ENCODE measurements at regions not wholly inside any gene's neighbourhood (a gene's known extent, or its start where the extent isn't known, plus 50 kb on each side); places are given as distances from the start of the nearest gene placed in this dataset.

DNA sequence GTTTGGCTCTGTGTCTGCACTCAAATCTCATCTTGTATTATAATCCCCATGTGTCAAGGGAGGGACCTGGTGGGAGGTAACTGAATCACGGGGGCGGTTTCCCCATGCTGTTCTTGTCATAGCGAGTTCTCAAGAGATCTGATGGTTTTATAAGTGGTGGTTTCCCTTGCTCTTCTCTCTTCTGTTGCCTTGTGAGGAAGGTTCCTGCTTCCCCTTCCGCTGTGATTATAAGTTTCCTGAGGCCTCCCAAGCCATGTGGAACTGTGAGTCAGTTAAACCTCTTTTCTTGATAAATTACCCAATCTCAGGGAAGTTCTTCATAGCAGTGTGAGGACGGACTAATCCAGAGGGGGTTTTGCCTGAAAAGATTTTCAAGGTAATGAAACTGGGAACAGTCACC is 245.4 kb downstream of the GALR1 start:
- H3K9ac ChIP-seq (ENCODE audit: low read depth, low read length, poor library complexity), result no peak overlapping the region
- H3K14ac ChIP-seq (ENCODE audit: low read length), result no peak overlapping the region
- no peaks in the 10 kb centered on the region for H3K27me3 ChIP-seq (ENCODE audit: control insufficient read depth in 3 of 3, insufficient read depth in 3 of 3, low read depth in 1 of 3, low read length in 3 of 3)
- no peaks in the 10 kb centered on the region for H3K79me1 ChIP-seq (ENCODE audit: low read depth, low read length)
- H3K4me2 ChIP-seq (ENCODE audit: insufficient read depth, low read length, poor library complexity, severe bottlenecking), result no peak overlapping the region
- no peak overlapping the region for H4K91ac ChIP-seq (ENCODE audit: low read depth, low read length, poor library complexity)
- WGBS, 2 donors (ENCODE audit: extremely low coverage in 2 of 2, insufficient read length in 2 of 2, insufficient replicate concordance in 1 of 2), result no CpG with 5 or more reads among the region's 5 CpGs
- H2AFZ ChIP-seq (ENCODE audit: low read length), result no peak overlapping the region
- H2BK15ac ChIP-seq (ENCODE audit: low read length), result no peak overlapping the region
- H3K4me1 ChIP-seq (ENCODE audit: control insufficient read depth in 2 of 2, insufficient read depth in 1 of 2, low read depth in 1 of 2, low read length in 2 of 2), result no peaks in the 10 kb centered on the region
- no peak for DNase-seq (ENCODE audit: low spot score)
- H3K4me3 ChIP-seq (ENCODE audit: low read length in 2 of 2), result no peak overlapping the region
- no peak overlapping the region for H2BK5ac ChIP-seq (ENCODE audit: low read length)
- H2AK5ac ChIP-seq (ENCODE audit: low read depth, low read length), result no peak overlapping the region
- no peak overlapping the region for H3K27ac ChIP-seq (replicated peaks; ENCODE audit: low read length)
- no peaks in the 10 kb centered on the region for H3K9me3 ChIP-seq (replicated peaks in 1 of 2; ENCODE audit: control insufficient read depth in 2 of 2, insufficient read depth in 1 of 2, low read depth in 1 of 2, low read length in 2 of 2)
- no peak overlapping the region for H3K4ac ChIP-seq (ENCODE audit: low read length)
- no peak overlapping the region for H2BK12ac ChIP-seq (ENCODE audit: low read length)
- no peak overlapping the region for H2BK120ac ChIP-seq (ENCODE audit: low read depth, low read length)
- no peaks in the 10 kb centered on the region for H3K36me3 ChIP-seq (replicated peaks in 1 of 2; ENCODE audit: control insufficient read depth in 2 of 2, insufficient read depth in 2 of 2, low read length in 2 of 2)
- H4K8ac ChIP-seq (ENCODE audit: low read depth, low read length), result no peak overlapping the region
- H3K18ac ChIP-seq (ENCODE audit: low read length), result no peak overlapping the region
- no peak overlapping the region for H3K23ac ChIP-seq (ENCODE audit: low read depth, low read length, poor library complexity)

DNA sequence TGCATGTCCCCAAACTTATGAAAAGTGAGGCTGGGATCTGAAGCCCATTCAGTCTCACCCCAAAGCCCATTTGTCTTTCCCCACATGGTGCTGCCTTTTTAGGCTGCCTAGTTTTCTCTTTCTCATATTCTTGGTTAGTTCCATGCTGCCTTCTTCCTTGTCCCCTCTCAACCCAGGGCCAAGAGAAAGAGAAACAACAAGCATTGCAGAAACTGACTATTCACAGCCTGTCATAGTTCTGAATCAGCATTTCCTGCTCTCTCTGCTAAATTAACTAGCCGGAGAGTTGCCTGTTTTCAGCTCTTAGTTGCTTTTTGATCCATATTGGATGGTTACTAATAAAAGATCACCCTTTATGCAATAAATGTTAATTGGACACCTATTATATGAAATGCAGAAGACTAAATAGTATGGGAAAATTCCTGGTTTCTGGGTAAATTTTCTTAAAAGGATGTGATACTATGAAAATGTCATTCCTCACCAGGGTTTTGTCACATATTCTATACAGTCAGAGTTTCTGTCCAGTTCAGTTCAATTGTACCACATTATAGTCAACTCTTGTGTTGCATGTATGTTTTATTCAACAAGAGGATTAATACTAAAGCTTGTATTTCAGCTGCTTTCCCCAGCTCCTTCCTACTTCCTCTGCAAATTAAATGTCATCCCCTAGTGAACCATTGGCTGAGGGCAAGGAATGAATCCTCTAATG is 246.5 kb downstream of the GALR1 start:
- H4K8ac ChIP-seq (ENCODE audit: low read depth, low read length), result no peak overlapping the region
- H2AK5ac ChIP-seq (ENCODE audit: low read depth, low read length), result no peak overlapping the region
- no peaks in the 10 kb centered on the region for H3K36me3 ChIP-seq (replicated peaks in 1 of 2; ENCODE audit: control insufficient read depth in 2 of 2, insufficient read depth in 2 of 2, low read length in 2 of 2)
- no peaks in the 10 kb centered on the region for H3K27me3 ChIP-seq (ENCODE audit: control insufficient read depth in 3 of 3, insufficient read depth in 3 of 3, low read depth in 1 of 3, low read length in 3 of 3)
- no peak overlapping the region for H3K9ac ChIP-seq (ENCODE audit: low read depth, low read length, poor library complexity)
- H2BK120ac ChIP-seq (ENCODE audit: low read depth, low read length), result no peak overlapping the region
- H3K14ac ChIP-seq (ENCODE audit: low read length), result no peak overlapping the region
- H3K4me2 ChIP-seq (ENCODE audit: insufficient read depth, low read length, poor library complexity, severe bottlenecking), result no peak overlapping the region
- H3K23ac ChIP-seq (ENCODE audit: low read depth, low read length, poor library complexity), result no peak overlapping the region
- H2AFZ ChIP-seq (ENCODE audit: low read length), result no peak overlapping the region
- H3K4me3 ChIP-seq (ENCODE audit: low read length in 2 of 2), result no peak overlapping the region
- H2BK12ac ChIP-seq (ENCODE audit: low read length), result no peak overlapping the region
- no peak overlapping the region for H2BK5ac ChIP-seq (ENCODE audit: low read length)
- no peaks in the 10 kb centered on the region for H3K9me3 ChIP-seq (replicated peaks in 1 of 2; ENCODE audit: control insufficient read depth in 2 of 2, insufficient read depth in 1 of 2, low read depth in 1 of 2, low read length in 2 of 2)
- no peaks in the 10 kb centered on the region for H3K79me1 ChIP-seq (ENCODE audit: low read depth, low read length)
- H3K18ac ChIP-seq (ENCODE audit: low read length), result no peak overlapping the region
- no peak overlapping the region for H4K91ac ChIP-seq (ENCODE audit: low read depth, low read length, poor library complexity)
- H3K4me1 ChIP-seq (ENCODE audit: control insufficient read depth in 2 of 2, insufficient read depth in 1 of 2, low read depth in 1 of 2, low read length in 2 of 2), result no peaks in the 10 kb centered on the region
- no CpG with 5 or more reads among the region's 1 CpG for WGBS, 2 donors (ENCODE audit: extremely low coverage in 2 of 2, insufficient read length in 2 of 2, insufficient replicate concordance in 1 of 2)
- no peak for DNase-seq (ENCODE audit: low spot score)
- no peak overlapping the region for H2BK15ac ChIP-seq (ENCODE audit: low read length)
- H3K27ac ChIP-seq (replicated peaks; ENCODE audit: low read length), result no peak overlapping the region
- H3K4ac ChIP-seq (ENCODE audit: low read length), result no peak overlapping the region

DNA sequence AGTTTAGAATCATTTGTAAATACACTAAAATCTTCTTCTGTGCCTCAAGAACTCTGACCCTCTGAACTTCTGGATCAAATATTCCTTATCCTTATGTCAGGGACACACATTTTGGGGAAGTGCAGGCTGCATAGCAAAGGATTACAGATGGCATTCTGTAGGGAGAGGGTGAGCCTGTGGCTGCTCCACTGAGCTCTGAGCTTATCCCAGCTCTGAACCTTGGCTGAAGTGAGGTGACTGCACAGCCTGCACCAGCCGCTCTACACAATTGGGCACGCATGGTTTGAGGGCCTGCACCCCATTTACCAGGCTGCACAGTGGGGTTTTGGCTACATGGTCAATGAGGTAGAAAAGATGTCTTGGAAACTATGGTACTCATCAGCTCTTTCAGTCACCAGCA is 251.6 kb downstream of the GALR1 start:
- H2BK120ac ChIP-seq (ENCODE audit: low read depth, low read length), result no peak overlapping the region
- no peaks in the 10 kb centered on the region for H3K4me1 ChIP-seq (ENCODE audit: control insufficient read depth in 2 of 2, insufficient read depth in 1 of 2, low read depth in 1 of 2, low read length in 2 of 2)
- H2BK12ac ChIP-seq (ENCODE audit: low read length), result no peak overlapping the region
- H3K4me2 ChIP-seq (ENCODE audit: insufficient read depth, low read length, poor library complexity, severe bottlenecking), result no peak overlapping the region
- no CpG with 5 or more reads among the region's 2 CpGs for WGBS, 2 donors (ENCODE audit: extremely low coverage in 2 of 2, insufficient read length in 2 of 2, insufficient replicate concordance in 1 of 2)
- H2BK15ac ChIP-seq (ENCODE audit: low read length), result no peak overlapping the region
- H4K91ac ChIP-seq (ENCODE audit: low read depth, low read length, poor library complexity), result no peak overlapping the region
- DNase-seq (ENCODE audit: low spot score), result no peak
- no peak overlapping the region for H2BK5ac ChIP-seq (ENCODE audit: low read length)
- no peak overlapping the region for H3K14ac ChIP-seq (ENCODE audit: low read length)
- H3K23ac ChIP-seq (ENCODE audit: low read depth, low read length, poor library complexity), result no peak overlapping the region
- H3K27ac ChIP-seq (replicated peaks; ENCODE audit: low read length), result no peak overlapping the region
- no peaks in the 10 kb centered on the region for H3K9me3 ChIP-seq (replicated peaks in 1 of 2; ENCODE audit: control insufficient read depth in 2 of 2, insufficient read depth in 1 of 2, low read depth in 1 of 2, low read length in 2 of 2)
- no peaks in the 10 kb centered on the region for H3K36me3 ChIP-seq (replicated peaks in 1 of 2; ENCODE audit: control insufficient read depth in 2 of 2, insufficient read depth in 2 of 2, low read length in 2 of 2)
- no peak overlapping the region for H3K4ac ChIP-seq (ENCODE audit: low read length)
- no peak overlapping the region for H3K9ac ChIP-seq (ENCODE audit: low read depth, low read length, poor library complexity)
- no peak overlapping the region for H3K4me3 ChIP-seq (ENCODE audit: low read length in 2 of 2)
- H3K27me3 ChIP-seq (ENCODE audit: control insufficient read depth in 3 of 3, insufficient read depth in 3 of 3, low read depth in 1 of 3, low read length in 3 of 3), result no peaks in the 10 kb centered on the region
- H4K8ac ChIP-seq (ENCODE audit: low read depth, low read length), result no peak overlapping the region
- no peak overlapping the region for H2AFZ ChIP-seq (ENCODE audit: low read length)
- H3K18ac ChIP-seq (ENCODE audit: low read length), result no peak overlapping the region
- H3K79me1 ChIP-seq (ENCODE audit: low read depth, low read length), result no peaks in the 10 kb centered on the region
- no peak overlapping the region for H2AK5ac ChIP-seq (ENCODE audit: low read depth, low read length)

DNA sequence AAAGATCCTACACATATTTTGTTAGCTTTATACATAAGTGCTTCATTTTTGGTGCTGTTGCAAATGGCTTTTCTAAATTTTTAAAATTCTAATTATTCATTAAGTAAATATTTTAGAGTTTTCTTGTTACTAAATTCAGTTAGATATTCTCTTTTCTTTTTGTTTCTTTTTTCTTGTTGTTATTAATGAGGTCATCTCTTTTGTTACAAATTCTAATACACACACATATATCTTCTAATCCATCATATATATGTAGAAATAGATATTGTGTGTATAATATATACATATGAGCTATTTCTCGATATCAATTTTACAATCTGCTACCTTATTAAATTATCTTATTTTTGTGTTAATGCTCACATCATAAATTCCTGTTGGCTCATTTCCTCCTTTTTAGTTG is 255.9 kb downstream of the GALR1 start:
- no peak overlapping the region for H3K23ac ChIP-seq (ENCODE audit: low read depth, low read length, poor library complexity)
- H3K79me1 ChIP-seq (ENCODE audit: low read depth, low read length), result peaks cover 2% of the 10 kb centered on the region
- no peak overlapping the region for H4K8ac ChIP-seq (ENCODE audit: low read depth, low read length)
- H2BK120ac ChIP-seq (ENCODE audit: low read depth, low read length), result no peak overlapping the region
- H3K4me3 ChIP-seq (ENCODE audit: low read length in 2 of 2), result no peak overlapping the region
- H3K4me1 ChIP-seq (ENCODE audit: control insufficient read depth in 2 of 2, insufficient read depth in 1 of 2, low read depth in 1 of 2, low read length in 2 of 2), result no peaks in the 10 kb centered on the region
- H3K4me2 ChIP-seq (ENCODE audit: insufficient read depth, low read length, poor library complexity, severe bottlenecking), result no peak overlapping the region
- no peak overlapping the region for H2BK5ac ChIP-seq (ENCODE audit: low read length)
- H2AK5ac ChIP-seq (ENCODE audit: low read depth, low read length), result no peak overlapping the region
- no peak overlapping the region for H2BK12ac ChIP-seq (ENCODE audit: low read length)
- no CpG with 5 or more reads among the region's 1 CpG for WGBS, 2 donors (ENCODE audit: extremely low coverage in 2 of 2, insufficient read length in 2 of 2, insufficient replicate concordance in 1 of 2)
- no peak overlapping the region for H2AFZ ChIP-seq (ENCODE audit: low read length)
- DNase-seq (ENCODE audit: low spot score), result no peak
- no peaks in the 10 kb centered on the region for H3K36me3 ChIP-seq (replicated peaks in 1 of 2; ENCODE audit: control insufficient read depth in 2 of 2, insufficient read depth in 2 of 2, low read length in 2 of 2)
- no peak overlapping the region for H2BK15ac ChIP-seq (ENCODE audit: low read length)
- H3K14ac ChIP-seq (ENCODE audit: low read length), result no peak overlapping the region
- H3K4ac ChIP-seq (ENCODE audit: low read length), result no peak overlapping the region
- no peak overlapping the region for H4K91ac ChIP-seq (ENCODE audit: low read depth, low read length, poor library complexity)
- no peak overlapping the region for H3K9ac ChIP-seq (ENCODE audit: low read depth, low read length, poor library complexity)
- no peaks in the 10 kb centered on the region for H3K9me3 ChIP-seq (replicated peaks in 1 of 2; ENCODE audit: control insufficient read depth in 2 of 2, insufficient read depth in 1 of 2, low read depth in 1 of 2, low read length in 2 of 2)
- no peak overlapping the region for H3K27ac ChIP-seq (replicated peaks; ENCODE audit: low read length)
- H3K18ac ChIP-seq (ENCODE audit: low read length), result no peak overlapping the region
- H3K27me3 ChIP-seq (ENCODE audit: control insufficient read depth in 3 of 3, insufficient read depth in 3 of 3, low read depth in 1 of 3, low read length in 3 of 3), result no peaks in the 10 kb centered on the region

Data from neuronal stem cell (in vitro differentiated cells).